Naive thymus-derived CD4-positive, alpha-beta T cell (primary cell): ENCODE measurements at regions not wholly inside any gene's neighbourhood (a gene's known extent, or its start where the extent isn't known, plus 50 kb on each side); places are given as distances from the start of the nearest gene placed in this dataset.

Experiments
- ATAC-seq: fragments of 150-1000 bp; cut with Tn5 transposase; 2 replicates; pipeline ENCODE4 v1.10.0; 2021; ENCODE audit warnings: mild to moderate bottlenecking, moderate library complexity
- CTCF ChIA-PET: fragments of 350-600 bp; sonication (Branson Sonifier 250); formaldehyde crosslinking; loops from one replicate; lab custom pipeline; 2021; ENCODE audit warnings: antibody characterized with exemption; lab: Charles Lee
- POLR2A ChIA-PET: fragments of 350-600 bp; sonication (Branson Sonifier 250); formaldehyde crosslinking; loops from one replicate; lab custom pipeline; 2021; ENCODE audit warnings: antibody characterized with exemption, inconsistent platforms; lab: Charles Lee
- DNase-seq, 9 donors: peaks; one replicate each; pipeline versions ENCODE4 v3.0.0 to v3.0.0-alpha.2; 2020 to 2022; ENCODE audit warnings: mixed read lengths in 1 of 9
- H3K27ac ChIP-seq: one replicate; pipeline ENCODE4 v1.7.0; 2013; ENCODE audit warnings: mild to moderate bottlenecking, low read depth, low read length, moderate library complexity
- H3K27me3 ChIP-seq, 2 donors: one replicate each; pipeline ENCODE4 v1.7.0; 2013; ENCODE audit warnings: low read length in 2 of 2, mild to moderate bottlenecking in 2 of 2, moderate library complexity in 2 of 2; ENCODE audit not compliant: control insufficient read depth in 2 of 2, insufficient read depth in 2 of 2
- H3K36me3 ChIP-seq, 3 experiments: 1 replicate in 2 of 3; 2 replicates in 1 of 3; pipeline ENCODE4 v1.7.0; 2013; ENCODE audit warnings: low read length in 3 of 3, mild to moderate bottlenecking in 3 of 3, moderate library complexity in 1 of 3; ENCODE audit not compliant: insufficient read depth in 3 of 3, control insufficient read depth in 2 of 3
- H3K4me1 ChIP-seq, 2 donors: one replicate each; pipeline ENCODE4 v1.7.0; 2013; ENCODE audit warnings: low read length in 2 of 2, mild to moderate bottlenecking in 2 of 2, moderate library complexity in 1 of 2; ENCODE audit not compliant: control insufficient read depth in 2 of 2, insufficient read depth in 2 of 2
- H3K4me3 ChIP-seq: 2 replicates; pipeline ENCODE4 v1.7.0; 2013; ENCODE audit warnings: mild to moderate bottlenecking, low read length
- H3K9me3 ChIP-seq, 3 experiments: 1 replicate in 2 of 3; 2 replicates in 1 of 3; pipeline ENCODE4 v1.7.0; 2013; ENCODE audit warnings: low read length in 3 of 3; ENCODE audit not compliant: control insufficient read depth in 2 of 3
- H3K27ac Mint-ChIP-seq, 9 donors: one replicate each; pipeline ENCODE4 v1.8.0; 2020 to 2022; ENCODE audit warnings: mixed read lengths in 9 of 9, mild to moderate bottlenecking in 8 of 9, moderate library complexity in 5 of 9, inconsistent platforms in 2 of 9
- H3K27me3 Mint-ChIP-seq, 5 donors: one replicate each; pipeline ENCODE4 v1.8.0; 2021 to 2022; ENCODE audit warnings: mixed read lengths in 5 of 5, mild to moderate bottlenecking in 1 of 5
- H3K36me3 Mint-ChIP-seq, 5 donors: one replicate each; pipeline ENCODE4 v1.8.0; 2020 to 2022; ENCODE audit warnings: mixed read lengths in 5 of 5, mild to moderate bottlenecking in 3 of 5, inconsistent platforms in 1 of 5
- H3K4me1 Mint-ChIP-seq, 7 donors: one replicate each; pipeline ENCODE4 v1.8.0; 2020 to 2022; ENCODE audit warnings: mixed read lengths in 7 of 7, mild to moderate bottlenecking in 3 of 7, inconsistent platforms in 1 of 7
- H3K4me3 Mint-ChIP-seq, 10 donors: one replicate each; pipeline ENCODE4 v1.8.0; 2020 to 2022; ENCODE audit warnings: mild to moderate bottlenecking in 10 of 10, mixed read lengths in 10 of 10, moderate library complexity in 6 of 10, inconsistent platforms in 2 of 10
- H3K9me3 Mint-ChIP-seq, 11 donors: one replicate each; pipeline ENCODE4 v1.8.0; 2020 to 2022; ENCODE audit warnings: mixed read lengths in 11 of 11, mild to moderate bottlenecking in 4 of 11, inconsistent platforms in 1 of 11, moderate library complexity in 1 of 11
- intact Hi-C, 2 donors: fragments of 100-400 bp; cut with micrococcal nuclease; formaldehyde crosslinking; loops; one replicate each; pipeline ENCODE4 v1.15.1; 2023

- no peaks in the 10 kb centered on the region for H3K27me3 ChIP-seq
- H3K4me1 ChIP-seq = no peaks in the 10 kb centered on the region
- H3K4me3 ChIP-seq = no peak overlapping the region
- no peaks in the 10 kb centered on the region for H3K36me3 Mint-ChIP-seq
- ATAC-seq = no peak
- intact Hi-C loops = loop anchor here (1.0 kb wide), 6 partner anchors 375 to 692 kb away; partner anchors contain the start of gene ELL2 (in 2 of the 2)
- ChIA-PET POLR2A (no interaction called here), CTCF (interaction anchor here (0.5 to 12.3 kb wide), 15 partner anchors 10 to 691 kb away, joined by 3 to 183 read pairs (median 4); no protein-coding TSS in a partner anchor)
- DNase-seq = no peak
- H3K27ac ChIP-seq = no peak overlapping the region
- no peaks in the 10 kb centered on the region for H3K9me3 Mint-ChIP-seq
- no peak overlapping the region for H3K4me3 Mint-ChIP-seq
- no peaks in the 10 kb centered on the region for H3K9me3 ChIP-seq
- peaks cover 10 to 26% (median 15%) of the 10 kb centered on the region in 5 donors for H3K27me3 Mint-ChIP-seq
- H3K4me1 Mint-ChIP-seq = peaks cover 0 to 9% (median 0%) of the 10 kb centered on the region in 7 donors
- H3K27ac Mint-ChIP-seq = no peak overlapping the region
- H3K36me3 ChIP-seq = no peaks in the 10 kb centered on the region
Observed at GRCh38 chr5:96335873-96336272, 97.2 kb downstream of the PCSK1 start.

- Histone ChIP-seq H3K9me3 (no peaks in the 10 kb centered on the region), H3K4me1 (no peaks in the 10 kb centered on the region), H3K36me3 (no peaks in the 10 kb centered on the region), H3K4me3 (no peak overlapping the region), H3K27ac (no peak overlapping the region), H3K27me3 (no peaks in the 10 kb centered on the region)
- no peak overlapping the region for H3K27ac Mint-ChIP-seq
- no peak overlapping the region for H3K4me3 Mint-ChIP-seq
- DNase-seq (no peak), ATAC-seq (no peak)
- ChIA-PET CTCF (interaction anchor here (0.9 to 9.4 kb wide), 2 partner anchors 464 to 477 kb away, joined by 3 to 119 read pairs; no protein-coding TSS in a partner anchor), POLR2A (no interaction called here)
- H3K9me3 Mint-ChIP-seq = no peaks in the 10 kb centered on the region
- H3K4me1 Mint-ChIP-seq = no peaks in the 10 kb centered on the region
- no peaks in the 10 kb centered on the region for H3K36me3 Mint-ChIP-seq
- intact Hi-C loops = no loop called here
- H3K27me3 Mint-ChIP-seq = peaks cover 12 to 22% (median 16%) of the 10 kb centered on the region in 5 donors
Observed at GRCh38 chr5:96333391-96333790, 99.7 kb downstream of the PCSK1 start.

- Histone ChIP-seq H3K9me3 (no peaks in the 10 kb centered on the region), H3K27me3 (no peaks in the 10 kb centered on the region), H3K27ac (no peak overlapping the region), H3K36me3 (no peaks in the 10 kb centered on the region), H3K4me1 (no peaks in the 10 kb centered on the region), H3K4me3 (no peak overlapping the region)
- peaks cover 0 to 1% (median 0%) of the 10 kb centered on the region in 7 donors for H3K4me1 Mint-ChIP-seq
- H3K27me3 Mint-ChIP-seq = peaks cover 14 to 25% (median 15%) of the 10 kb centered on the region in 5 donors
- H3K27ac Mint-ChIP-seq = no peak overlapping the region
- no peak for DNase-seq
- no peaks in the 10 kb centered on the region for H3K36me3 Mint-ChIP-seq
- no peaks in the 10 kb centered on the region for H3K9me3 Mint-ChIP-seq
- intact Hi-C loops = no loop called here
- ATAC-seq = no peak
- ChIA-PET CTCF (interaction anchor here (0.7 to 9.4 kb wide), 2 partner anchors 177 to 477 kb away, joined by 3 to 119 read pairs; no protein-coding TSS in a partner anchor), POLR2A (no interaction called here)
- H3K4me3 Mint-ChIP-seq = no peak overlapping the region
Observed at GRCh38 chr5:96332535-96333366, 100.3 kb downstream of the PCSK1 start.

DNA sequence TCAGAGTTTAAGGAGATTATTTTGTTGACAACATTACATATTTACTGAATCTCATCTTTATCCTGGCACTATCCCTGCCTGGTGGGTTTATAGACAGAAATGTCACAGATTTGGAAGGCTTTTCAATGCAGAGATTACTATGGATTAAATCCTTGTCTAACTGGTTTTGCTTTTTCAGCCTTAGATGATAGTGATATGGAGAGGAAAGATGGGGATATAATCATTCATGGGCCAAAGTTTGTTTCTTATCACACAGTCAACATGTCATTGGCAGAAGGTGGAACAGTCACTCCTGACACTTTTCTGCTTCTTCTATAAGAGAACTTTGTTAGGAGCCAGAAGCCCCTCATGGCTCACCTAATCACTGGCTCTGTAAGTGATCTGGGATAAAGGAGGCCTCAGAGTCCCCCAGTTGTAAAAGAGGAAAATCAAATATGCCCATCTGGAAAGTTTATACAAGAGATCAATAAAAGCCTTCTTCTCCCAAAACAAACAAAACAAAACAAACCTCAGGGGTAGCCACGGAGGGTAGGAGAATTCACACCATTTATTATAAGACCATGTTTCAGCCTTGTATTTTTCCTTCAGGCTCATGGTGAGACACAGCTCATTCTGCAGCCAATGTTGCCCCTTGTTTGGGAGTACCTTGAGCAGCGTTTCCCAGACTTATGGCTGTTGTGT is 101.2 kb downstream of the PCSK1 start:
- Mint-ChIP-seq H3K9me3 (no peaks in the 10 kb centered on the region), H3K27me3 (peaks cover 14 to 27% (median 15%) of the 10 kb centered on the region in 5 donors), H3K4me3 (no peak overlapping the region), H3K27ac (no peak overlapping the region), H3K4me1 (peaks cover 0 to 1% (median 0%) of the 10 kb centered on the region in 7 donors), H3K36me3 (no peaks in the 10 kb centered on the region)
- Histone ChIP-seq H3K27ac (no peak overlapping the region), H3K9me3 (no peaks in the 10 kb centered on the region), H3K27me3 (no peaks in the 10 kb centered on the region), H3K4me1 (no peaks in the 10 kb centered on the region), H3K36me3 (no peaks in the 10 kb centered on the region), H3K4me3 (no peak overlapping the region)
- DNase-seq (no peak), ATAC-seq (no peak)
- ChIA-PET CTCF (interaction anchor here (0.7 kb wide), 1 partner anchor 176 kb away, joined by 3 read pairs; no protein-coding TSS in a partner anchor), POLR2A (no interaction called here)
- intact Hi-C loops = no loop called here

DNA sequence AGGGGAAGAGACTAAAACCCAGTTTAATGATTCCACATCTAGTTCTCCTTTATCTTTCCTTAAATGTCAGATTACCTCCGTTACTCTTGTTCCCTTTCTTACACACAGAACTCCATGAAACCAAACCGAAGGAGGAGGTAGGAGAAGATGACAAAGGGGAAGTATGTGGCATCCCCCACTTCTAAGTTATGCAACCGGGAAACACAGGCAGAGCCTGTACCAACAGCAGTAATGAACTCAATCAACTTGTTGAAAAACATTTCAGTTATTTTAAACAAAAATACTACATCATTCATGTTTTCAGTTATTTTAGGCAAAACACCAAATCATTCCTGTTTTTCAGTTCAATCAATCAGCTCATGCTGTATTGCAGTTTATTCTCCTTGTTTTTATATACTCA is 101.8 kb downstream of the PCSK1 start:
- no peaks in the 10 kb centered on the region for H3K36me3 ChIP-seq
- no peak overlapping the region for H3K27ac ChIP-seq
- no peaks in the 10 kb centered on the region for H3K9me3 Mint-ChIP-seq
- intact Hi-C loops = no loop called here
- H3K36me3 Mint-ChIP-seq = no peaks in the 10 kb centered on the region
- H3K4me3 Mint-ChIP-seq = no peak overlapping the region
- H3K4me1 Mint-ChIP-seq = peaks cover 0 to 1% (median 0%) of the 10 kb centered on the region in 7 donors
- no peaks in the 10 kb centered on the region for H3K27me3 ChIP-seq
- H3K9me3 ChIP-seq = no peaks in the 10 kb centered on the region
- POLR2A ChIA-PET = no interaction called here
- no peaks in the 10 kb centered on the region for H3K4me1 ChIP-seq
- H3K4me3 ChIP-seq = no peak overlapping the region
- DNase-seq (no peak), ATAC-seq (no peak)
- H3K27me3 Mint-ChIP-seq = peaks cover 14 to 33% (median 17%) of the 10 kb centered on the region in 5 donors
- CTCF ChIA-PET = no interaction called here
- H3K27ac Mint-ChIP-seq = no peak overlapping the region

GRCh38 chr5:96330530-96331140 is 102.4 kb downstream of the PCSK1 start:
- peaks cover 0 to 2% (median 0%) of the 10 kb centered on the region in 11 donors for H3K9me3 Mint-ChIP-seq
- CTCF ChIA-PET = interaction anchor here (0.6 kb wide), 1 partner anchor 612 kb away, joined by 4 read pairs; no protein-coding TSS in a partner anchor
- Histone ChIP-seq H3K4me1 (no peaks in the 10 kb centered on the region), H3K9me3 (no peaks in the 10 kb centered on the region), H3K27me3 (no peaks in the 10 kb centered on the region), H3K27ac (no peak overlapping the region), H3K4me3 (no peak overlapping the region), H3K36me3 (no peaks in the 10 kb centered on the region)
- no peak overlapping the region for H3K27ac Mint-ChIP-seq
- intact Hi-C loops = no loop called here
- H3K4me1 Mint-ChIP-seq = peaks cover 0 to 1% (median 0%) of the 10 kb centered on the region in 7 donors
- DNase-seq = no peak
- ATAC-seq = no peak
- H3K36me3 Mint-ChIP-seq = no peaks in the 10 kb centered on the region
- H3K4me3 Mint-ChIP-seq = no peak overlapping the region
- POLR2A ChIA-PET = no interaction called here
- peaks cover 14 to 38% (median 17%) of the 10 kb centered on the region in 5 donors for H3K27me3 Mint-ChIP-seq
